Adrenal gland (tissue), 9 donors: ENCODE measurements at regions not wholly inside any gene's neighbourhood (a gene's known extent, or its start where the extent isn't known, plus 50 kb on each side); places are given as distances from the start of the nearest gene placed in this dataset.
A peak's percentile ranks its signal among the peaks of the same experiment; 100 is the strongest.

Experiments used
- DNase-seq, 7 donors: peaks; one replicate each; pipeline ENCODE4 v3.0.0-alpha.2; 2019 to 2020
- H3K27ac ChIP-seq, 5 donors: fragments of 200-600 bp; sonication (generic) in 4 of 5; 1 replicate in 3 of 5; 2 replicates in 2 of 5; pipeline versions ENCODE4 v1.5.1 to v1.8.0; 2016 to 2020; ENCODE audit warnings: mild to moderate bottlenecking in 1 of 5
- H3K27me3 ChIP-seq: fragments of 200-600 bp; 2 replicates; pipeline ENCODE4 v1.8.0; 2021
- H3K36me3 ChIP-seq, 2 donors: fragments of 200-600 bp; replicated peaks in 1 of 2; 1 replicate in 1 of 2; 2 replicates in 1 of 2; pipeline versions ENCODE4 v1.5.1 to v1.8.0; 2018 to 2022
- H3K4me1 ChIP-seq, 2 donors: fragments of 200-600 bp; replicated peaks in 1 of 2; 1 replicate in 1 of 2; 2 replicates in 1 of 2; pipeline versions ENCODE4 v1.5.1 to v1.8.0; 2018 to 2021
- H3K4me3 ChIP-seq, 4 donors: fragments of 200-600 bp; sonication (generic) in 3 of 4; one replicate each; pipeline ENCODE4 v1.5.1; 2016 to 2018
- H3K9me3 ChIP-seq, 3 donors: fragments of 200-600 bp; sonication (generic) in 1 of 3; replicated peaks in 1 of 3; 1 replicate in 2 of 3; 2 replicates in 1 of 3; pipeline versions ENCODE4 v1.5.1 to v1.8.0; 2016 to 2021
- POLR2A ChIP-seq, 2 donors: fragments of 450-650 bp; IDR thresholded peaks; one replicate each; pipeline ENCODE4 v1.6.1; 2017; ENCODE audit warnings: antibody characterized with exemption in 2 of 2, mild to moderate bottlenecking in 2 of 2, moderate library complexity in 1 of 2
- WGBS, 4 donors: extraction: QIAGEN DNeasy Blood & Tissue Kit in 2 of 4; methylation state at CpG; one replicate each; pipeline versions ENCODE4 v1.1.5 to v1.1.7; 2013 to 2017; 5-methylcytosine and 5-hydroxymethylcytosine counted together
- intact Hi-C, 2 donors: fragments of 100-400 bp; cut with DNase I; formaldehyde crosslinking; loops; one replicate each; pipeline versions ENCODE4 v1.14.1 to v1.15.0; 2022 to 2023
- TF ChIP-seq, protein P1 (sequence below), 6 experiments: fragments of 450-650 bp in 4 of 6; fragments of 200-600 bp in 2 of 6; sonication (generic) in 1 of 6; IDR thresholded peaks; 1 replicate in 5 of 6; 2 replicates in 1 of 6; pipeline versions ENCODE4 v1.5.1 to v1.8.0; 2016 to 2021; ENCODE audit warnings: antibody characterized with exemption in 6 of 6, mild to moderate bottlenecking in 2 of 6, moderate library complexity in 1 of 6
- donor health status: healthy with polysubstance abuse.
- donor health status: Bipolar disorder and iron deficiency.
- donor health status: DM: yes; HTN: yes; CAD: no.
- donor health status: DM: no; HTN: no; CAD: no.
- donor health status: DM: no; HTN: no; CAD: no.

DNA sequence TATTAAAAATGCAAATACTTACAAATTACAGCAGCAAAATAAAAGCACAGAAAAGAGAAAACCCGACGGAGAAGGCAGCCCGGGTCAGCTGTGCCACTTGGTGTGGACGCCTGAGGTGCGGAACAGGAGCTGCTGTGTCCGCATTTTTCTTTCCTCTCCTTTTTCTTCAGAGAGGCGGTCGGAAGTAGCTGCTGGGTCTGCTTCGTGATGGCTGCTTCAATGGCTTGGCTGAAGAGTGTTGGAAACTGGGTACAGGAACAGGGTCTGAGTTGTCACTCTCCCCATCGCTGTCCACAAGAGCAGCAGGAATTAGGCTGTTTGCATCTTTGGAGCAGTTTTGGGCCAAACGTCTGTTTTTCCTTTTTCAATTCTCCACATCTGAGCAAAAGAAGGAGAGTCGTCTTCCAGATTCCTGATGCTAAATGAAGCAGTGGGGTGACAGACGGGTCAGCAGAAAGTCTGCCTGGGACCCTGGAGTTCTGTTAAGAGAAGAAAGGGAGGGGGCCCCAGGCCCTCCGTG is 53.5 kb upstream of the ARL8B start:
- peak in 1 of 7 donors; percentile 28 for DNase-seq
- TF ChIP-seq, protein P1, sequence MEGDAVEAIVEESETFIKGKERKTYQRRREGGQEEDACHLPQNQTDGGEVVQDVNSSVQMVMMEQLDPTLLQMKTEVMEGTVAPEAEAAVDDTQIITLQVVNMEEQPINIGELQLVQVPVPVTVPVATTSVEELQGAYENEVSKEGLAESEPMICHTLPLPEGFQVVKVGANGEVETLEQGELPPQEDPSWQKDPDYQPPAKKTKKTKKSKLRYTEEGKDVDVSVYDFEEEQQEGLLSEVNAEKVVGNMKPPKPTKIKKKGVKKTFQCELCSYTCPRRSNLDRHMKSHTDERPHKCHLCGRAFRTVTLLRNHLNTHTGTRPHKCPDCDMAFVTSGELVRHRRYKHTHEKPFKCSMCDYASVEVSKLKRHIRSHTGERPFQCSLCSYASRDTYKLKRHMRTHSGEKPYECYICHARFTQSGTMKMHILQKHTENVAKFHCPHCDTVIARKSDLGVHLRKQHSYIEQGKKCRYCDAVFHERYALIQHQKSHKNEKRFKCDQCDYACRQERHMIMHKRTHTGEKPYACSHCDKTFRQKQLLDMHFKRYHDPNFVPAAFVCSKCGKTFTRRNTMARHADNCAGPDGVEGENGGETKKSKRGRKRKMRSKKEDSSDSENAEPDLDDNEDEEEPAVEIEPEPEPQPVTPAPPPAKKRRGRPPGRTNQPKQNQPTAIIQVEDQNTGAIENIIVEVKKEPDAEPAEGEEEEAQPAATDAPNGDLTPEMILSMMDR (IDR thresholded peaks at IDR 0.05): no peak
- TF ChIP-seq POLR2A (IDR thresholded peaks at IDR 0.05): no peak
- no peaks in the 10 kb centered on the region for H3K27me3 ChIP-seq
- no peaks in the 10 kb centered on the region for H3K9me3 ChIP-seq
- intact Hi-C loops: no loop called here
- no peaks in the 10 kb centered on the region for H3K36me3 ChIP-seq
- H3K4me1 ChIP-seq: peaks cover 0 to 5% of the 10 kb centered on the region in 2 donors
- 79 to 86% (median 83%) methylated on average over 13 to 14 of the region's 14 CpGs for whole genome bisulfite sequencing, 4 donors
- H3K4me3 ChIP-seq: no peak overlapping the region
- H3K27ac ChIP-seq: no peak overlapping the region

DNA sequence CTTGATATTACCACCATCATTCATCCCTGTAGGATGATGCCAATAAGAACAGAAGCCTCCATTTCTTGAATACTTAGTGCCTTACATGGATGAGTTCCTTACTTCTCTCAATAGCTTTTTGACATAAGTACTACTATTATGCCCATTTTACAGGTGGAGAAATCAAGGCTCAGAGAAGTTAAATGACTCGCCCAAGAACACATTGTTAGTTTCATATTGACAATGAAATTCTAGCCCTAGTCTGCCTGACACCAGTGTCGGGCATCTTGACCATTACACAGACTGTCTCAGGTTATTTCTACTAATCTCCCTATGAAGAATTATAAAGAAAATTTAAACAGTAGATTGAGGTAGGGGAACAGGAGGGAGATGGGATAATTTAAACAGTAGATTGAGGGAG is 52.5 kb upstream of the ARL8B start:
- H3K36me3 ChIP-seq: no peaks in the 10 kb centered on the region
- H3K9me3 ChIP-seq: no peaks in the 10 kb centered on the region
- TF ChIP-seq, protein P1 (IDR thresholded peaks at IDR 0.05): no peak
- TF ChIP-seq POLR2A (IDR thresholded peaks at IDR 0.05): no peak
- H3K27ac ChIP-seq: no peak overlapping the region
- no peak for DNase-seq
- H3K4me1 ChIP-seq: peaks cover 0 to 5% of the 10 kb centered on the region in 2 donors
- 82 to 93% (median 84%) methylated on average over 2 of the region's 2 CpGs for WGBS, 4 donors
- no peaks in the 10 kb centered on the region for H3K27me3 ChIP-seq
- no peak overlapping the region for H3K4me3 ChIP-seq
- intact Hi-C loops: no loop called here

DNA sequence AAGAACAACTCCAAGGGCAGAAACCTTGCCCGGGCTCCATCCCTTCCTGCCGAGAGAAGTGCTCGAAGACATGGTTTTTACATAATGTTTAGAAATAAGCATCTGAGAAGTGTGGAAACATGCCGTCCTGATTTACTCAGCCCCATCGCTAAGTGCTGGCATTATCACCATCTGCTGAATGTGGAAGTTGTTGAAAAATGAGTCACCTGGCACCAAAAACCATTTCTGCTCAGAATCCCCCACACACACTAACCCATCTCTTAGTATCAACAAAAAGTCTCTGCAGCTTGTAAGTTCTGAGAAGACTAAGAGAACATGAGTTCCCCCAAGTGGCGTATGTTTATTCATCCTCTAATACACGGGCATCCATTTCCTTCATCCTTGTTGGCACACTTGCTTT is 51.0 kb upstream of the ARL8B start:
- 65 to 80% (median 70%) methylated on average over 7 of the region's 7 CpGs for WGBS, 4 donors
- TF ChIP-seq, protein P1 (IDR thresholded peaks at IDR 0.05): no peak
- TF ChIP-seq POLR2A (IDR thresholded peaks at IDR 0.05): no peak
- H3K27ac ChIP-seq: no peak overlapping the region

GRCh38 chr3:5072100-5072816 is 49.8 kb upstream of the ARL8B start:
- peak; percentile 29 to 79 (median 60) for DNase-seq
- TF ChIP-seq, protein P1 (IDR thresholded peaks at IDR 0.05): no peak
- TF ChIP-seq POLR2A (IDR thresholded peaks at IDR 0.05): no peak
- intact Hi-C loops: no loop called here
- no peaks in the 10 kb centered on the region for H3K9me3 ChIP-seq
- H3K36me3 ChIP-seq: no peaks in the 10 kb centered on the region
- 72 to 88% (median 82%) methylated on average over 3 to 4 of the region's 4 CpGs for WGBS, 4 donors
- H3K27ac ChIP-seq: no peak overlapping the region
- peaks cover 0 to 5% of the 10 kb centered on the region in 2 donors for H3K4me1 ChIP-seq
- no peaks in the 10 kb centered on the region for H3K27me3 ChIP-seq
- H3K4me3 ChIP-seq: no peak overlapping the region

More for the DNA sequence above, 51.0 kb upstream of the ARL8B start:
- H3K27me3 ChIP-seq: no peaks in the 10 kb centered on the region
- H3K9me3 ChIP-seq: no peaks in the 10 kb centered on the region
- intact Hi-C loops: no loop called here
- no peaks in the 10 kb centered on the region for H3K36me3 ChIP-seq
- DNase-seq: peak in 2 of 7 donors; percentile 17 to 23
- peaks cover 0 to 5% of the 10 kb centered on the region in 2 donors for H3K4me1 ChIP-seq
- H3K4me3 ChIP-seq: no peak overlapping the region
